NCI-H187 treated with DMSO at 0.1 percent for 48 hours (cell line): ENCODE measurements at regions not wholly inside any gene's neighbourhood (a gene's known extent, or its start where the extent isn't known, plus 50 kb on each side); places are given as distances from the start of the nearest gene placed in this dataset.
"Not testable (repeated sequence)": the region's sequence is repeated elsewhere in the genome, so short reads cannot be mapped to it uniquely, and the experiment has no call there.

Experiments
- DNase-seq: peaks from one replicate; lab custom pipeline; 2025; lab: John Stamatoyannopoulos, UW

DNA sequence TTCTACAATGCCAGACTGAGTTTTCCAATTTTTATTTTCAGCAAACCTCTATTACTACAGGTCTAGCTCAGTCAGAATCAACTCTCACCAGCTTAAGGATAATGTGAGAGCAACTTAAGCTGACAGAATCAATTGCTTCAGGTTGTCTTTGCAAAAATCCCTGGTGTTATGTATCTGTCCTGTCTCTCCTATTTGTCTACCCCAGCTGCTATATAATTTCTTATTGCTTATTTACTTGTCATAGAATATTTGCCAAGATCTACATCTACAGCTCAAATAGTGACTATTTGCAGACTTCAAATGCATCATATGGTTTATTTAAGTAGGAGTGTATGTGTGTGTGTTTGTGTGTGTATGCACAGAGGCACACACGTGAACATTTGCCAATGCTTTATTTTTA lies 54.1 kb downstream of the FOXG1 start:
- no peak for DNase-seq

DNA sequence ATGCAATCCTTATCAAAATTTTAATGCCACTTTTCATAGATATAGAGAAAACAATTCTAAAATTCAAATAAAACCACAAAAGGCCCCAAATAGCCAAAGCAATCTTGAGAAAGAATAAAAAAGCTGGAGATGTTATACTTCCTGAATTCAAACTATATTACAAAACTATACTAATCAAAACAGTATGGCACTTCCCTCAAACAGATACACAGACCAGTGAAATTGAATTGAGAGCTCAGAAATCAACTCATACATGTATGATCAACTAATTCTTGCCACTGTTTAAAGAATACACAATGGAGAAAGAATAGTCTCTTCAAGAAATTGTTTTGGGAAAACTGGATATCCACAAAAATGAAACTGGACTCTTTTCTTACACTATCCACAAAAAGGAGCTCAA lies 55.4 kb downstream of the FOXG1 start:
- no peak for DNase-seq

DNA sequence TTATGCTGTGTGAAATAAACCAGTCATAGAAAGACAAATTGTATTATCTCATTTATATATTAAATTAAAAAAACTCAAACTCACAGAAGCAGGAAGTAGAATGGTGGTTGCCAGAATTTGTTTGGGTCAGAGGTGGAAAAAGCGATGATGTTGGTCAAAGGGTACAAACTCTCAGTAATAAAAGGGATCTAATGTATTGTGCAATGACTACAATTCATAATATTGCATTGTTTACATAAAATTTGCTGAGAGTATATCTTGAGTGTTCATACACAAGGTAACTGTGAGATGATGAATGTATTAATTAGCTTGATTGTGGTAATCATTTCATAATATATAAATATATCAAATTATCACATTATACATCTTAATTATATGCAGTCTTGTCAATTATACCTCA lies 56.7 kb downstream of the FOXG1 start:
- DNase-seq: no peak

DNA sequence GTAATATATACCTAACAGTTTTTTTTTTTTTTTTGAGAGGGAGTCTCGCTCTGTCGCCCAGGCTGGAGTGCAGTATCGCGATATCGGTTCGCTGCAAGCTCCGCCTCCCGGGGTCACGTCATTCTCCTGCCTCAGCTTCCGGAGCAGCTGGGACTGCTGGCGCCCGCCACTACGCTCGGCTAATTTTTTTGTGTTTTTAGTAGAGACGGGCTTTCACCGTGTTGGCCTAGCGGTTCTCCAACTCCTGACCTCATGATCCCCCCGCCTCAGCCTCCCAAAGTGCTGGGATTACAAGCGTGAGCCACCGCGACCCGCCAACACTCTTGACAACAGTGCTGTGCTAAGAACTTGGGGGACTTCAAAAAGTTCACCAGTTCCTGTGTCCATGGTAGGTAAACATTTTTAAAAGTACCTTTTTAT lies 63.5 kb downstream of the FOXG1 start:
- no peak for DNase-seq

DNA sequence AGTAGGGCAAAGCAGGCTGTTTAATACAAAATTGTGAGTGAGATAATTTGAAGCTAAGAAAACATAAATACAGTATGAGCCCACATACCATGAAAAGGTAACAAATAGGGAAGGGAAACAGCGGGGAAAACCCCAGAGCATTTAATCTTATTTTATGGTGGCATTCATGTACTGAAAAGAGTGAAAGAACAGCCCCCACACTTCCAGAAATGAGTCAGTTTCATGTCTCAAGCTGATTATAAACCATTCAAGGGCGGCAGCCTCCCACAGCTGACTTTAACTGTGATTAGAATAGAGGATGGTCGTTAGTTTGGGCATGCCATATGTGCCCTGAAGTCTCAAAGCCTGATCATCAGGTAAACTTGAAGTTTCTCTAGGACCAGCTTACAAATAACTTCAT lies 64.5 kb downstream of the FOXG1 start:
- no peak for DNase-seq

DNA sequence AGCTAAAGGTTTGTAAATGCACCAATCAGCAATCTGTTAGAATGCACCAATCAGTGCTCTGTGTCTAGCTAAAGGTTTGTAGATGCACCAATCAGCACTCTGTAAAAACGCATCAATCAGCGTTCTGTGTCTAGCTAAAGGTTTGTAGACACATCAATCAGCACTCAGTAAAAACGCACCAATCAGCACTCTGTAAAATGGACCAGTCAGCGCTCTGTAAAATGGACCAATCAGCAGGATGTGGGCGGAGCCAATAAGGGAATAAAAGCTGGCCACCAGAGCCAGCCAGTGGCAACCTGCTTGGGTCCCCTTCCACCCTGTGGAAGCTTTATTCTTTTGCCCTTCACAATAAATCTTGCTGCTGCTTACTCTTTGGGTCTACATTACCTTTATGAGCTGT lies 76.0 kb downstream of the FOXG1 start:
- not testable (repeated sequence) for DNase-seq

DNA sequence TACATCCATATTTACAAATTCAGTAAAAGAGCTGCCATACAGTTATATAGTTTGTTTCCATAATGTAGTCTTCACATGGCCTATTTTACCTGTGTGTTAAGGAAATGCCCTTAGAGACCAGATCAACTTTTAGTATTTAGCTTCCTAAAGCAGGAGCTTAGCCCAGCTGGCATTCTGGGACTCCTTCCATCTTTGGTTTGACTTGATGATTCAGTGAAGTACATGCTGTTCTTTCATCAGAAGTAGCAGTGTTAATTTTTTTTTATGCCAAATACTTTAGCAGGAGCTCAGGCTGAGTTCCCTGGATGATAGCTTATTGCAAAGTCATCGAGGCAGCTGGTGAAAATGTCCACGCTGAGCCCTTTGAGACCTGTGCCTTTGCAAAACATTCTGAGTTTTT lies 101.0 kb downstream of the FOXG1 start:
- DNase-seq: no peak

DNA sequence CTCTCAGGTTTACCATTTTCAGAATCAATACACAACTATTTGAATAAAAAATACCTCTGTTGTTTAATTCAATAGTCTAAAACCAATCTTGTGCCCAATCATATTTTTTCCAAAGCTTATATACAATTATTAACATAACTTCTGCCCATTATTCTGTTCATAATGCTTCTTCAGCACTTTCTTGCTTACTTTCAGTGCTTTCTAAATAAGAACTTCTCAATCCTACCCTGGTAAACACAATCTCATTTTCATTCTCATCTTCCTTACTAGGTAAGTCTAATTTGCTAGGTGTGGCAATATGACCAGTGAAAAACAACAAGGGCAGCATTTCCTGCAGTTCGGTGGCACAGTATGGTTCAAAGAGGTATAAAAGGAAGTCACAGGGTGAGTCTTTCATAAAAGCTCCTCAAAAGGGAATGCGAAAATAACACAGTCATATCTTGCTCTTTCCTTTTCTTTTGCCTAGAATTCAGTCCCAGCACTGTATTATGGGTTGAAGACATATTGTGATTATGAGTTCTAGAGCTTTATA lies 103.5 kb downstream of the FOXG1 start:
- no peak for DNase-seq

DNA sequence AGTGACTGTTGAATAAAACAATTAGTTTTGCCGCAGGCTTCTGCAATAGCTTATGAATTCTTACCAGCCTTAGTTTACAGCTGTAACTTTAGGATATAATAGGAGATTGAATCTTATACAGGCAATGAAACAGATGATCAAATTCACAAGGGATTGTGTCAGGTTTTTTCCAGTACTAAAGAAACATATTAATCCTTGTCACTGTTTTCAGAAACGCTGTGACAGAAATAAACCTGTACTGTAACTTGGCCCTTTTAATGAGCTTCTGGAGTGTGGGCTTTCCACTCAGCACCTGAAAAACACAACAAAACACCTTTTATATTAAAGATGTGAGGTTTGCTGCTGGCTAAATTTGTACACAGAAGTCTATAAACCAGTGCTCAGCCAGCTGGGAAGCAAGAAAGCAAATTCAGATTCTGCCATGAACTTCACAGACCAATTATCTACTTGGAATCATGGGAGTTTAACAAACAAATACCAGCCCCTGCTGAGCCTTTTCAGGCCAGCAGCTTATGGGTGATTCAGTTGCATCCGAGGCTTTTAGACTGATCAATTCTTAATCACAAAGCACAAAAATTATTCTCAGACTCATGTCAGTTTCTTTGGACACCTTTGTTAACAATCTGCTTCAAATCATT lies 109.5 kb downstream of the FOXG1 start:
- DNase-seq: peak; percentile 91

DNA sequence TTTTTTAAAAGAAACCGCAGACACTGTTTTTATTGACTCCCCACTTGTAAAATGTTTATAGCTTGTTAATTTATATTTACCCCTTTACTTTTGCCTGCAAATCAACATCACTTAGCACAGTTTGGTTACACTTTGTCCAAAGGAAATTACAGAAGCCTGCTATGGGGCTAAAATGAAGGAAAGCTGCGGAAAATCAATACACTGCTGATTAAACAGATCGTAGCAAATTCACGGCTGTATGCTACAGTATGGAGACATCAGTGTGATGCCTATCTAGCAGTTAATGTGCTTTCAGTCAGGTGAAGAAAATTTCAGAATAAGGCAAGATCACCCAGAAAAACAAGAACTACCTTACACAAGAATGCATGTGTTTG lies 110.0 kb downstream of the FOXG1 start:
- DNase-seq: peak; percentile 40

DNA sequence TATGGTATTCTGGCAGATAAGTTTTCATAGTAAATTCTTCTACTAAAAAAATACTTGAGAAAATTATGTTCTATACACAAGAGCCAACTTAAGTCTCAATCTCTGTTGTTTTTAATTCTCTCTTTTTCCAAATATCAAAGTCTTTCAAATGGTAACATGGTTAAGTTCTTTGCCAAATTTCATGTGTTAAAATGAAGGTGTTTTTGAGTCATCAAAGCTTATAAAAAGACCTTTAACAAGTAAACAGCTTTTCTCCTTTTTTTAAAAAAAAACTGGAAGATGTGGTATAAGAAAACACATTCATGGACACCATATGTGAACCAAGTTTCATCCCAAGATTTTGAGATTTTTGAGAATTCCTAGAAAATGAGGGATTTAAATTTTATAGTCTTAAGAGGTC lies 111.3 kb downstream of the FOXG1 start:
- no peak for DNase-seq

DNA sequence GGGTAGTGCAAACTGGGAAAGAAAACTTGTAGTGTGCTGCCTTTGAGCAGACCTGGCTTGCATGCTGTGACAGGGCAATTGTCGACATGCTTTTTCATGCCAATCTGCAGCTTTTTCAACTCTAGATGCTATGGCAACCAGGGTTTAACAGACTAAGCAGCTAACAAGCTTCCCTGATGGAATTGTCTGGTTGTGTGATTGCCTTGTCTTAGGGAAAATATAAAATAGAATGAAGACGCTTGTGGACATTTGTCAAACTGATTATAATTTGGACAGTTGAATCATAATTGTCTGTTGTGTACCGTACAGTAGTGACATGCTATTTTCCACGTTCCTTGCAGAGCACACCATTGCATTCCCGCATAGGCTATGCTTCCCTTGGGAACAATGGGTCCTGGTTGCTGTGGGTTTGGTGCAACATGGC lies 113.0 kb downstream of the FOXG1 start:
- DNase-seq: peak; percentile 56

DNA sequence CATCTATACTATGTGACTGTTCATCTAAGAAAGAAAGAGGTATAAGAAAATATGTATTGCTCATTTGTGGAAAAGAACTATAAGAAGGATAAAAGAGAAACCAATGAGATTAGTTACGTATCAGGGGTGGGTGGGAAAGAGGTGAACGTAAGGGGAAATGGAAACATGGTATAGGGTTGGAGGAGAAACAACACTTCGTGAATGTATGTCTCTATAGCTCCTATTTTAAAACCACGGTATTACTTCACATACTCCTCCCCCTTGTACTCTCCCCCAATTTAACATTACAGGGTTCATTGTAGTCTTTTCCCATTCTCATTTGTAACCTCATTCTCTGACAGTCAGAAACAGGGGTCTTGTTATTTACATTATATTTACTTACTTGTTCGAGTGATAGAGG lies 120.4 kb downstream of the FOXG1 start:
- DNase-seq: no peak

DNA sequence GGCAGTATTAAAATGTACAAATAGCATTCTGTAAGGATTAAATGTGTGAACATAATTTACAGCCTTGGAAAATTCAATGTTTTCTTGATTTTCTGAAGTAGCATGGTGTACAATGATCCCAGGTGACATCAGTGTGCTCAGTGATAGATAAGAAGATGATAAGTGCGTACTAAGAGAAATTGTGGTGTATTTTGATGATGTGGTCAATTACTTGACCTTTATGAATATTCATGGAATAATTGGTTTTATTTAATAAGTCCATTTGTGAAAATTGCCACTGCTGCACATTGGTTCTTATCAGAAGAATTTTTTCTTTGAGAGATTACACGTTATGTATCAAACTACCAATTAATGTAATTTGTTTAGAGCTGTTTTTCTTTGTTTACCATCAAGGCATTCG lies 128.8 kb downstream of the FOXG1 start:
- no peak for DNase-seq

DNA sequence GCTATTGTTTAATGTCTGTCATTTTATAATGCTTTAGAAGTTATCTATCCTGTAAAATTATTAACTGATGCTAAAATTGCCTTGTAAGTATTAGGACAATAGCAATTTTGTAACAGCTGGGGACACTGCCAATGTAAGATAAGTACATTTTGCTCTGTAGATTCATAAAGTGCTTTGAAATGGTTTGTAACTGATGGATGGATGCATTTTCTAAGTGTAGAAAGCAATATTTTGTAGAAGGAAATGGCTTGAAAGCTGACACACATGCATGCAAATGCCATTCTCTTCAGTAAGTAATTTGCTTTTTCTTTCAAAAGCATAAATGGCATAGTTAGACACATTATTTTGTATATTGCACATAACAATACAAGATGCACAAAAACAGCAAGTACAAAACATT lies 129.8 kb downstream of the FOXG1 start:
- DNase-seq: no peak

DNA sequence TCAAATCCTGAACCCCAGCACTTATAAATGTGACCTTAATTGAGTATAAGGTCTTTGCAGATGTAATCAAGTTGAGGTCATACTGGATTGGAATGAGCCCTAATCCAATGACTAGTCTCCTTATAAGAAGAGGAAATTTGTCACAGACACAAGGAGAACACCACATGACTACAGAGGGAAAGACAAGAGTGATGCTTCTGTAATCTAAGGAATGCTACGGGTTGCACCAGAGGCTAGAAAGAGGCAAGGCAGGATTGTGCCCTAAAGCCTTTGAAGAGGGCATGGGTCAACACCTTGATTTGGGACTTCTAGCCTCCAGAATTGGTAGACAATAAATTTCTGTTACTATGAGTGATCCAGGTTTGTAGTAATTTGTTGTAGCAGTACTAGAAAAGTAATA lies 135.0 kb downstream of the FOXG1 start:
- no peak for DNase-seq

DNA sequence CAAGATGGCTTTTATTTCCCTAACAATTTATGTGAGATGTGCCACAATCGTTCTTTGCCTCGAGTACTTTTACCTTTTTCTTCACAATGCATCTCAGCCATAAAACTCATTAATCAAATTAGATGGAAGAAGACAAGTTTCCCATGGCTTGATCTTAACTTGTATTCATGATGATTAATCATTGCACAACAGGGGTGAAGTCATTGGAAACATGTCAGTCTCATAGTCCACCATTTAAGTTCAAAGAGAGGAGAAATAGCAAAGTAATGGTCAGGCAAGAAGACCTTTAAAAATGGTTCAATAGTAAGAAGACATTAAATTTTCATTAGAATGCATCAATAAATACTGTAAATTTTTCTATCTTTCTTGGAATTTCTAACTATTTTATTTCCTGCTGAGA lies 136.3 kb downstream of the FOXG1 start:
- no peak for DNase-seq

DNA sequence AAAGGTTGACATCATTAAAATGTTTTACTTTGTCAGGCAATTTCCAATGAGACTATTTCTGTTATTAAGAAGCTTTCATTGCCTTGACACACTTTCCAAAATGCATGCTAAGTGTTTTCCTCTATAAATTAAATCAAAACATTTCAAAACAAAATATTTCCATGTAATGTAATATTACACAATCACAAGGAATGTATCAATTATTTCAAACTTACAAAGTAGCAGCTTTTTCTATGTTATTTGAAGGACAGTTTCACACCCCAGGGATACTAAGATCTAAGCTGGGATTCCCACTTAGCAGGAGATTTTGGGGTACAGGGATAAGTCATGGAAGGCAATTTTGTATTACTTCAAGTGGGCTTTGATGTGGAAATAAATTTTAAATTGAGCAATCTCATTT lies 144.9 kb downstream of the FOXG1 start:
- no peak for DNase-seq

DNA sequence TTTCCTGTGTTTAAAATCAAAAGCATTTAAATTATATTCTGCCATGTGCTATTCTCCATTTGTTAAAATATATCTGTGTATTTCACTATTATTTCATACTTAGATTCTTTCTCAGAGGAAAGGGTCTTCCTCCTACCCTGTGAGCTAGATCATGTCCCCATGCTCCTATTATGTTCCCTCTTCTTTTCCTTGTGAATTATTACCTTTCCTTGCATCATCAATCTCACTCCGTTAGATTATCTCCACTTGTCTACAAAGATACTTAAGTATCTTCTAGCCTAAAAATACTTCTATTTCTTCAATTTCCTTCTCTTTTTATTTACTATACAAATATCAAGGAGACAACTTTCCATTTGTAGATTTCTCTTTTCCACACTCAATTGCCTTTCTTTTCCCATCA lies 146.5 kb downstream of the FOXG1 start:
- DNase-seq: no peak

DNA sequence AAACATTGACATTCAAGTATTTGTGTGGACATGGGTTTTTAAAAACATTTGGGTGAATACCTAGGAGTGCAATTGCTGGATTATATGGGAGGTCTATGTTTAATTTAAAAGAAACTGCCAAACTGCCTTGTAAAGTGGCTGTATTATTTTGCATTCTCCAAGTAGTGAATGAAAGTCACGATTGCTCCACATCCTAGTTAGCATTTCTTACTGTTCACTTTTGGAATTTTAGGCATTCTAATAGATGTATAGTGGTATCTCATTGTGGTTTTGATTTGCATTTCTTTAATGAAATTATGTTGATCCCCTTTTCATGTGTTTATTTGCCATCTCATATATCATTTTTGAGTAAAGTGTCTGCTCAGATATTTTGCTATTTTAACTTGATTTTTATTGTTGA lies 159.5 kb downstream of the FOXG1 start:
- no peak for DNase-seq

DNA sequence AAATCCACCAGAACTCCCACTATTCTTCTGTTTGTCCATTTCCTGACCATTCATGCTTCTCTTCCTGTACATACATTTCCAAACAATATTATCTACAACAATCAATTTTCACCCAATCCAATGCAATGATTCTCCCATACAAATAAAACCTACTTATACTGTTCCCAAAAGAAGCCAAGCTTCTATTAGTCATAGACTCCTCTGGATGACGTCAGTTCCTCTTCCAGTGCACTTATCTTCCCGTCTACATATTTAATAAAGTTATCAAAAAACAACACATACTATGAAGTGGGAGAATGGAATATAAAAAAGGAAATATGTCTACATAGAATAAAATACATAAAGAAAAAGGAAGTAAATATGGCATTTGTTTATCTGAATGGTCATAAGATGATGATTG lies 165.4 kb downstream of the FOXG1 start:
- DNase-seq: no peak

DNA sequence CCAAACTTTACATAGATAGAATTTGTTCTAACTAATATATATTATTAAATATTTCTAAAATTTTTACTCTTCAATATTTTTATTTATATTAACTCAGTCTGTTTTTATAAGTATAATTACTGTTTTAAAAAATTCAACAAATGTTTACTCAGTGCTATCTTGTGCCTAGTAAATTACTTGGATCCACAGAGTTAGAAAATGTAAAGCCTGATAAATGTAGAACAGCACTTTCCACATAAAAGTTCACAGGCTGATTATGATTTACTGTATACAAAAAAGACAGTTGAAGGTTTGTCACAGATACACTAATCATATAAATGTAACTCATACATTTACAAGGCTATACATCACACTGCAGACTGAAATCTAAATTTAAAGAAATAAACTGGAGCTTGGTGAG lies 170.0 kb downstream of the FOXG1 start:
- no peak for DNase-seq

DNA sequence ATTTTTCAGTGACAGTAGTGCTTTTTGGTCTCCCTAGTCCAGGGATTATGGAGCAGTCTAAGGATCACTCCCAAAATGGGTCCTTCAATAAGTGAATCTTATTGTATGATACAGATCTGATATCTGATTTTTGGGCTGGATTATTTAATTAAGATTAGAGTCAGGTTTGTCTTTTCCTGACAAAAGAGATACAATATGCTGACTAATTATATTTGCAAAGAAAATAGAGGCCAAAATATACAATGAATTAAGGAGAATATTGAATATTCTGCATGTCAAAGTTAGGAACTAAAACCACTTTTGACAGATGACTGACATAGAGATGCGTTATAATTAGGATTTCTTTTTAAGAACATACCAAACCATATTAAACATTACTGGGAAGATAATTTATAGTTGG lies 175.2 kb downstream of the FOXG1 start:
- DNase-seq: no peak

DNA sequence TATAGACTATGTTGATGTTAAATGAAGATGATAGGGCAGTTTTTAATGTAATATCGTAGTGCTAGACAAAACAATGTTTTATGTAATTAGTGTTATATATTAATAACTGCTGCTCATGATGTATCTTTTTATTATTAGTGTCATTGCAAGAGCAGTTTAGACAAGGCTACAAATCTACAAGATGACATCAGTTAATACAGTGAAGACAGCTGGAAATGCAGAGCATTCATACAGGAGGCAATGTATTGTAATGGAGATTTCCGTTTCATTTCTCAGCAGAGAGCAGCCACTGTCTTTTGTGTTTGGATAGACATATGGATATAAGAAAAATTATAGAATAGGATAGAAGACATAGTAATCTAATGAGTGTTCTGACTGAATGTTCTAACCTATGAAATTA lies 178.0 kb downstream of the FOXG1 start:
- DNase-seq: no peak

DNA sequence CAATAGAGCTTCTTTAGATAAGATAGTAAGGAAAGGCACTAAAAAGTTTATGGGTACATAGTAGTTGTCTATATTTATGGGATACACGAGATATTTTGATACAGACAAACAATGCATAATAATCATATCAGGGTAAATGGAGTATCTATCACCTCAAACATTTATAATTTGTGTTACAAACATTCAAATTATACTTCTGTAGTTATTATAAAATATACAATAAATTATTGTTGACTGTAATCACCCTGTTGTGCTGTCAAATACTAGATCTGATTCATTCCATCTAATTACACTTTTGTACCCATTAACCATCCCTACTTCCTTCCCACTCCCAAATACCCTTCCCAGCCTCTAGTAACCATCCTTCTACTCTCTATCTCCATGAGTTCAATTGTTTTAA lies 179.7 kb downstream of the FOXG1 start:
- no peak for DNase-seq
